ENCODE measurements at regions not wholly inside any gene's neighbourhood (a gene's known extent, or its start where the extent isn't known, plus 50 kb on each side); places are given as distances from the start of the nearest gene placed in this dataset.

DNA sequence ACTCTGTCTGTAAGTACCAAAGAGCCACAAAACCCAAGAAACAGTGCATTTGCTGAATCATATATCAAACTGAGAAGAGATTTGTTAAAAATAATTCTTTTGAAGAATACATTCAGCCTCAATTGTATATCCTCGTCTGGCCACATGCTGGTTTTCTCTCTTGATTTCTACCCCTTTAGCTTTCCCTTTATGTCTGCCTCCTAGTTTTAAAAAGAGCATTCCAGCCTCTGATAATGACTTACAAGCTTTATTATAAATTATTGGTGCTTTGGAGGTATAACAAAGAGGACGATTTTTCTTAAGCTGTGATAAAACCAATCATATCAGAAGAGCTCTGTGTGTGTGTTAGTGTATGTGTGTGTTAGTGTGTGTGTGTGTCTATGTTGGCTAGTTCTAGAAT, 70.4 kb upstream of the ROBO2 start:
- Histone ChIP-seq H3K9me3 (ENCODE audit: control insufficient read depth, insufficient read depth, low read length) (no peaks in the 10 kb centered on the region), H3K9ac (ENCODE audit: low read depth, low read length) (no peak overlapping the region), H3K4me1 (ENCODE audit: insufficient read depth, low read length) (peaks cover 9% of the 10 kb centered on the region; the same call in 1 of the 2 replicates), H3K36me3 (ENCODE audit: insufficient read depth, low read length) (no peaks in the 10 kb centered on the region)

DNA sequence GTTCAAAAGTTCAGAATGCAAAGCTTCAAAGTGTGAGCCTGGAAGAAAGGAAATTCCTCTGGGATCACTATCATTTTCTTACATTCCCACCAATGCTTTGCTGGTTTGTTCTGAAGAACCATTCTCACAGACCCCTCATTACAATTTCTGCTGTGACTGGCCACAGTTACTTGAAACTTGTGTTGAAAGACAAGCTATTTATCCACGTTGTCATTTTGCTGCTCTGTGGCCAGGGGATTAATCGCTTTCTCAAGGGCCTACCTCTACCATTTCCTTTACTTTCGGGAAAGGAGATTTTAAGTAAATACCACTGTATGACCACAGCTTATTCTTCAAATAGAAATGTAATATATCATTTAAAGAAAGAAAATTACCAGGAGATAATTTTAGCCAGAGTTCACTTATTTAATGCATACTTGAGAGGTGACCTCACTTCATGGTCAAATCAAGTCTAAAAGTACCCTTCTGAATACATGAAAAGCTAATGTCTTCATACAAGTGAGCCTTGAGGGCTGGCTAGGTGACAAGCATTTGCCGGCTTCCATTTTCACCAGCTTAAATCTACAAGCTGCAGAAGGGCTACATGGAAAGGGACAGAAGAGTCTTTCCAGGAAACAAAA, 69.8 kb upstream of the ROBO2 start:
- no peaks in the 10 kb centered on the region for H3K9me3 ChIP-seq (ENCODE audit: control insufficient read depth, insufficient read depth, low read length)
- no peak overlapping the region for H3K9ac ChIP-seq (ENCODE audit: low read depth, low read length)
- peaks cover 9% of the 10 kb centered on the region; the same call in 1 of the 2 replicates for H3K4me1 ChIP-seq (ENCODE audit: insufficient read depth, low read length)
- no peaks in the 10 kb centered on the region for H3K36me3 ChIP-seq (ENCODE audit: insufficient read depth, low read length)

DNA sequence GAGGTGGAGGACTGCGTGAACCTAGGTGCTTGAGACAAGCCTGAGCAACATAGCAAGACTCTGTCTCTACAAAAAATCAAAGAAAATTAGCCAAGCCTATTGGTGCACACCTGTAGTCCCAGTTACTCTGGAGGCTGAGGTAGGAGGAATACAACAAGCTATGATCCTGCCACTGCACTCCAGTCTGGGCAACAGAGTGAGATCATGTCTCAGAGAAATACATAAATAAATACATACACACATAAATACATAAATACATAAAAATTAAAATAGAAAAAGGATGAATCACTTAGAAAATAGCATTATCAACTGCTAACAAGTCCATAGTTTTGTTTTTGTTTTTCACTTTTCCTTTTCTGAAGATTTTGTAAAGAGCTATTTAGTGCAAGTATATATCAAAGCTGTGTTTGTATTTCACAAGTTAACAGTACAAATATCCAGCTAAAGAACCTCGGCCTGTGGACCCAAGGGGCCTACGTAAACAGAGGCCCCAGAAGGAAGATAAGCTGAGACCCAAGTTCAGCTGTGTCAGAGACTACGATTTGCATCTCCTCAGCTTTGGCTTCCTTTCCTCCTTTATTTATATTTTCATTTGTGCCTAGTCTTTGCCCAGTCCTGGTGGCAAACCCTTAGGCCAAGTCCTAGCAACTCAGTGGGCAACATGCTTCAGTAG, 67.1 kb upstream of the ROBO2 start:
- Histone ChIP-seq H3K36me3 (ENCODE audit: insufficient read depth, low read length) (no peaks in the 10 kb centered on the region), H3K9me3 (ENCODE audit: control insufficient read depth, insufficient read depth, low read length) (no peaks in the 10 kb centered on the region), H3K9ac (ENCODE audit: low read depth, low read length) (no peak overlapping the region), H3K4me1 (ENCODE audit: insufficient read depth, low read length) (peaks cover 16% of the 10 kb centered on the region)

DNA sequence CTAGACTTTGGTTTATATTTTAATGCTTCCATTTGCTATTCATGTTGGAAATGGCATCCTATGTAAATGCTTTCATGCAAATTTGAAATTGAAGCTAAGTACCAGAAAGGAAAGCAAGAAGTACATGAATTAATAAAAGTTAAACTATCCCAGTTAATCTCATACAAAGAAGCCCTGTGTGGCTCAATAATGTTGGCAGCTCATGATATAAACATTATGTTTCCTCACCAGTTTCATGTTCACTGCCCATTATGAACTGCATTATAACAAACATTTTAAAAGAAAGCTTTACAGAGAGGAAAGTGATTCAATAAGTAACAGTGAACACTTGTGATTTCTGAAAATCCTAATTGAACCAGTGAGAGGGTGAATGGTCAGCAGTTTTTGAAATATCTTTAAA, 62.9 kb upstream of the ROBO2 start:
- no peaks in the 10 kb centered on the region for H3K9me3 ChIP-seq (ENCODE audit: control insufficient read depth, insufficient read depth, low read length)
- no peaks in the 10 kb centered on the region for H3K36me3 ChIP-seq (ENCODE audit: insufficient read depth, low read length)
- H3K9ac ChIP-seq (ENCODE audit: low read depth, low read length): no peak overlapping the region
- H3K4me1 ChIP-seq (ENCODE audit: insufficient read depth, low read length): peaks cover 7% of the 10 kb centered on the region

DNA sequence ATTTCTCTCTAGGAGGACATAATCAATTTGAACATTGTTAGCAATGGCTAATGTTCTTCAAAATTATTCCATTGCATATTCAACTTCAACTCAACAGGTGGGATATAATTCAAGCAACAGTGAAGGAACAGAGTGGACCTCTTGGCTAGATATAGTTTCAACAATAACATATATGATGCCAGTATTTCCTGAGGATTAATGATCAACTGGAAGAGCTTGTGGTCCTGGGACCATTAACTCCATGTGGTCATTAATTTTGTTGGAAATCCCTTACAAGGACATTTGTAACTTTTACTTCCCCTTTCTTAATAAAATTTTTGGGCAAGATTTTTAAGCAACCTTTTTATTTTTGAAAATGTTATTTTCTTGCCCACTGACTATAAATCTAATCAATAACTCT, 54.3 kb upstream of the ROBO2 start:
- no peak overlapping the region for H3K9ac ChIP-seq (ENCODE audit: low read depth, low read length)
- no peaks in the 10 kb centered on the region for H3K36me3 ChIP-seq (ENCODE audit: insufficient read depth, low read length)
- H3K9me3 ChIP-seq (ENCODE audit: control insufficient read depth, insufficient read depth, low read length): no peaks in the 10 kb centered on the region
- H3K4me1 ChIP-seq (ENCODE audit: insufficient read depth, low read length): peaks cover 6% of the 10 kb centered on the region; the same call in 1 of the 2 replicates

DNA sequence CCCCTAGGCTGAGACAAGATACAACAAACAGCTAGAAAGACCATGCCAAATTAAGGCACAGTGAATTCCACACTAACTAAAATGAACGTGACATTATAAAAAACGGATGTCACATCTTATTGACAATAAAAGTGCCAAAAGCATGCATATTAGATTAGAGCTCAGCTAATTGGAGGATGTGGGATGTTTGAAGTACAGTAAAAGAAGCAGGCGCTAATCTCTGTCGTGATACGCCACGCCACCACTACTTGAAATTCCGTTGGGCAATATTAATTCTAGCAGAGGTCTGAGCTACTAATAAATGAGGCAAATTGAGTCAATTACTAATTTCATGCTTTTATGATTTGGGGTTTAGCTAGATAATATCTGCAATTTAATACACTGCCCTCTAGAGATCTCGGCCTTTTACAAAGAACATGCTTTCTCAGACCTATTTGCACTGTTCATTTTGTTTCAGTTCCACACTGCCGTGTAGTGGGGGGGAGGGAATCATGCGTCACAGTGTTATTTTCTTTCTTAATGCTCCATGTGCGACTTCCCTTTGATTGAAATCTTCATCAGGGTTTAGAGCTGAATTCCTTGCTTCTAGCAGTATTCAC, 52.9 kb upstream of the ROBO2 start:
- H3K9me3 ChIP-seq (ENCODE audit: control insufficient read depth, insufficient read depth, low read length): no peaks in the 10 kb centered on the region
- no peaks in the 10 kb centered on the region for H3K36me3 ChIP-seq (ENCODE audit: insufficient read depth, low read length)

More for the DNA sequence above, 52.9 kb upstream of the ROBO2 start:
- H3K4me1 ChIP-seq (ENCODE audit: insufficient read depth, low read length): peaks cover 9% of the 10 kb centered on the region; the same call in 1 of the 2 replicates
- H3K9ac ChIP-seq (ENCODE audit: low read depth, low read length): no peak overlapping the region
